ENCODE measurements at regions not wholly inside any gene's neighbourhood (a gene's known extent, or its start where the extent isn't known, plus 50 kb on each side); places are given as distances from the start of the nearest gene placed in this dataset.
"Not testable (repeated sequence)": the region's sequence is repeated elsewhere in the genome, so short reads cannot be mapped to it uniquely, and the experiment has no call there.

DNA sequence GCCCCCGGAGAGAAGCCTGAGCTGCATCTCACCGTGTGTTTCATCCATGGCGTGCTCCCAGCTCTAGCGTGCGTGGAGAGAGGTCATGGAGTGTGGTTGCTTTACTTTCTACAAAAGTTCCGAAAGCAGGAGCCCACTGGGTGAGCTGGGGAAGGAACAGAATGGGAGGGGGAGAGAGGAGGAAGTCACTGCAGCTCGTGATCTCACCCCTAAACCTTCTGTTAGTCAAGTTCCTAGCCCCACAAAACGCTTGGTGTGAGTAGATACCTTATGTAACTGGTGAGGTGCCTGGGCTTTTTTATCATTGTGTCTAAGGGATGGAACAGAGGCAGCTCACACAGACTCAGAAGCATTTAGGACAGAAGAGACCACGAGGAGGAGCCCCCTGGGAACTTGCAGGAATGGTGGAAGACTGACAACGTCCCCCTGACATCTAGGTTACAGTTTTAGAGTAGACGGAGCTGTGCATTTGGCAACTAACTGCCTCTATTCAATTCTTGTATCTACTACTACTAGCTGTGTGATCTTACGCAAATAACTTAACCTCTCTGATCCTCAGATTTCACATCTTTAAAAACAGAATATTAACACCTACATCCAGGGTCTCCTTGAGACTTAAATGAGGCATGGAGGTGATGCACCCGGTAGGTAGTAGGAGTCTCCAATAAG lies 123.3 kb downstream of the ARL4C start:
- DNase-seq: no peak

- DNase-seq: peak in 1 of 2 experiments; percentile 49
Measured at GRCh38 chr2:234373060-234373459, 123.8 kb downstream of the ARL4C start.

DNA sequence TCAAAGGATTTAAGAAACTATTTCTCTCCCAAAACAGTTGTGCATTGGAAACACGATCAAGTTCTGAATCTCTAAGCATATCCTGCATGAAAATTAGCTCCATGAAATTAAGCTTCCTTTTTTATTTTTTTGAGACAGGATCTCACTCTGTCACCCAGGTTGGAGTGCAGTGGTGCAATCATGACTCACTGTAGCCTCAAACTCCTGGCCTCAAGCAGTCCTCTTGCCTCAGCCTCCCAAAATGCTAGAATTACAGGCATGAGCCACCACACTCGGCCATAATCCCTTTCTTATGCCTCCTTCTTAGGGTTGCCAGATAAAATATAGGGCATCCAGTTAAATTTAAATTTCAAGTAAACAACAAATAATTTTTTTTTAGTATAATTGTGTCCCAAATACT lies 124.4 kb downstream of the ARL4C start:
- DNase-seq: no peak

DNA sequence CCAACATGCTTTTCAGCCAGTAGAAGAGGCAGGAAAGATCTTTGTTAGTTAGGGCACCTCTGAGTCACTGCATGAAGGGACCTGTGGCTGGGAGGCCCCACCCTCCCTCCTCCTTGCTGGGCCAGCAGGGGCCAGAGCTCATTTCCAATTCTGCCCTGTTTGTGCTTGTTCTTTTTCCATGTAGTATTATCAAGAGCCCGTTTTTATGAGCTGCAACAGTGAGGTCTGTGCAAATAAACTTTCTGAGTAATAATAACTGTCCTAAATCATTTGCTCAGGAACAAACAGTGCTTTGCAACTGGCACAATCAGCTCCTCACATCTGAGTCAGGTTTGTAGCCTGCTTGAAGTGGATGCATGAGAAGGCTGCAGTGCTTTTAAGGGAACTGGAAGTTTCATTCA lies 128.0 kb downstream of the ARL4C start:
- peak; percentile 25 to 47 for DNase-seq

DNA sequence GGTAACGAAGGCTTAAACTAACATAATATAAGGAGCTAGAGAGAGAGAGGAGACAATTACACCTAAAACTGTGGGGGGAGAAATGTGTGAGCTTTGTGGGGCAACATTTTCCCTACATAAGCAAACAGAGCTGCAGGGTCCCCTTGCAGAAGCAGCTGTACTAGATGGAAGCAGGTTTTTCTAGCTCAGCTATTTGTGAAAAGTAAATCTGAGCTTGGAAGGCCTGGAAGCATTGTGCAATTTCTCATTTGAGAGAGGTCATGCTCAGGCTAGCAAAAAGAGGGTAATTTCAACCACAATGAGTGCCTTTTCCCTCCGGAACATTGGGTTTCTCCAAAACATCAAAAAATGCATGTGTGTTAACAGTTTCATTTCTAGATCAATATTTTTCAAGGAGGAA lies 130.0 kb downstream of the ARL4C start:
- DNase-seq: no peak

DNA sequence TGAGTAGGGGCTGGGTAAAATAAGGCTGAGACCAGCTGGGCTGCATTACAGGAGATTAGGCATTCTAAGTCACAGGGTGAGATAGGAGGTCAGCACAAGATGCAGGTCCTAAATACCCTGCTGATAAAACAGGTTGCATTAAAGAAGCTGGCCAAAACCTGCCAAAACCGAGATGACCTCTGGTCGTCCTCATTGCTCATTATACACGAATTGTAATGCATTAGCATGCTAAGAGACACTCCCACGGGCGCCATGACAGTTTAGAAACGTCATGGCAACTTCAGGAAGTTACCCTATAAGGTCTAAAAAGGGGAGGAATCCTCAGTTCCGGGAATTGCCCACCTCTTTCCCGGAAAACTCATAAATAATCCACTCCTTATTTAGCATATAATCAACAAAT lies 132.2 kb downstream of the ARL4C start:
- DNase-seq: no peak

- DNase-seq: no peak
Measured at GRCh38 chr2:234363647-234364294, 133.1 kb downstream of the ARL4C start.

DNA sequence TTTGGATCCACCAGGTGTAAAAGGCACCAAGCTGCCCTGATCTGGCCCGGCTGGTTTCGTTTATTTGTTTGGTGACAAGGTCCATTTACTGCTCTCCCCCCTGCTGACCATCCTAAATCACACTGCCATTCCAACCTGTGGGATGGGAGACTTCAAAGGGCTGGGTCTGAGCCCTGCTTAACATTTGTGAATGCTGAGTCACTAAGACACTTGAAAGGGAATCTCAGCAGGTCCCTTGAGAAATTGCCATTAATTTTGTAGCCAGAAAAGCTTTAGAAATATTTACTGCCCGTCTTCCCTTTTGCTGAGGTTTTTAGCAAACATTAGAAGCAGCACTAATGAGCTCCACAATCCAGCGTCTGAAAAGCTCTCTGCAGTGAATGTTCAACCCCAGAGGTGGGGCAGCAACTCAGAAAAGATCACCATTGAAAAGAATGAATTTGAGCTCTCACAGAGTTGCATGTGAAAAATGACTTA lies 133.8 kb downstream of the ARL4C start:
- no peak for DNase-seq

GRCh38 chr2:234360313-234360975 lies 136.4 kb downstream of the ARL4C start:
- DNase-seq: not testable (repeated sequence)

GRCh38 chr2:234357666-234358065 lies 139.2 kb downstream of the ARL4C start:
- no peak for DNase-seq

DNA sequence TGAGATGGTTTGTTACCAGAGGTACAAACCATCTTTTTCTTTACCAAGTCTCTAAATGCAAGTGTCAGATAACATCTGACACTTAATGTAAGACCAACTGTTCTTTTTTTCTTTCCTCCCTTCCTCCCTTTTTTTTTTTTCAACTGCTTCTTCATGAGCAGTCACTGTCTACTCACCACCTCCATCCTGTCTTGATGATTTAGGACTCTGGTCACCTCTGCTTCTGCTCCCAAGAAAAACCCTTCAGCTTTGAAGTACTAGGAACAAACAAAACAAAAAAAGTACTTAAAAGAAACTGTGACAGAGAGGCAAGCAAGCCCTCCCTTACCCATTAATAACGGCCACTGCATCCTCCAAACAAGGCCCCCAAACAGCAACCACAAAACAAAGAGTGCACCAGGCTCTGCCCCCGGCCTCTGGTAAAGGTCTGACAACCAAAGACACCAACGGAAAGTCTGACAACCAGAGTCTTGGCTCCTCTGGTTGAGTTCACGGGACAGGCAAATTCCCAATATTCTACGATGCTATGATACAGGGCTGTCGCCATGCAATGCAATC lies 141.0 kb downstream of the ARL4C start:
- no peak for DNase-seq

- no peak for DNase-seq
Measured at GRCh38 chr2:234355021-234355720, 141.7 kb downstream of the ARL4C start.

- no peak for DNase-seq
Measured at GRCh38 chr2:234352270-234352669, 144.6 kb downstream of the ARL4C start.

DNA sequence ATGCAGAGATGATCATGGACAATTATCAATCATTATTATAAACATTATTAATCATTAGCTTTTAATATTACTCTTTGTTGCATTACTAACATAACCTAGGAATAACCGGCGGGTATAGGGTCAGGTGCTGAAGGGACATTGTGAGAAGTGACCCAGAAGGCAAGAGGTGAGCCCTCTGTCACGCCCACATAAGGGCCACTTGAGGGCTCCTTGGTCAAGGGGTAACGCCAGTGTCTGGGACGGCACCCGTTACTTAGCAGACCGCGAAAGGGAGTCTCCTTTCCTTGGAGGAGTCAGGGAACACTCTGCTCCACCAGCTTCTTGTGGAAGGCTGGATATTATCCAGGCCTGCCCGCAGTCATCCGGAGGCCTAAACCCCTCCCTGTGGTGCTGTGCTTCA lies 145.0 kb downstream of the ARL4C start:
- DNase-seq: not testable (repeated sequence)

GRCh38 chr2:234348081-234348480 lies 148.8 kb downstream of the ARL4C start:
- DNase-seq: no peak

GRCh38 chr2:234345921-234346320 lies 151.0 kb downstream of the ARL4C start:
- DNase-seq: no peak

DNA sequence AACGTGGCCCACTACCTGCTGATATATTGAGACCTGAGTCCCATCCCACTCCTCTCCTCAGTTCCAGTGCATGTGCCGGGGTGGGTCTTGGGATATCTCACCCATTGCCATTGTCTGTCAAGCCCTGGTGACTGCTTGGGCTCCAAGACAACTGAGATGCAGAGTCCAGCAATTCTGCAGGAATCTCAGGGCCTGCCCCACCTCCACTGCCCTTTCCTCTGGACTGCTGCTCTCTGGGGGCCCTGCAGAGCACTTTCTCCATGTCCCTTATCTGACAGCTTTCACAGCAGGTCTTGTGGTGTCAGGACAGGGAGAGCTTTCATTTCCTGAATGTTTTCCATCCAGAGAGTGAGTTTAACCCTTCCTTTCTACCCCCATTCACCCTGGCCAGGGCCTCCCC lies 152.9 kb downstream of the ARL4C start:
- DNase-seq: no peak

DNA sequence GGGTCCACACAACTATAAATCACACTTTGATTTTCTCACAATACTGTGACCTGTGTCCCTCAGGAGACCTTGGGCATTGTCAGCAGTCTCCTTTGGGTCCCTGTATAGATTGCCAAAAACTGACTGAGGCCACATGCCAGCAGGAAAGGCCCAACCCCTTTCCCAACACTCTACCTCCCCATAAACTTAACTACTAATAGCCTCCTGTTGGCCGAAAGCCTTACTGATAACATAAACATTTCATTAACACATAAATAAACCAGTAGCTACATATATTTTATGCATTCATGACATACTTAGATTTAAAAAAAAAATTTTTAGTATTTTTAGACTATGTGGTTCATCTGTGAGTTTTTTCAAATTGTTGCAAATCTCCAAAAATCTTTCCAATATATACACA lies 153.5 kb downstream of the ARL4C start:
- DNase-seq: no peak

DNA sequence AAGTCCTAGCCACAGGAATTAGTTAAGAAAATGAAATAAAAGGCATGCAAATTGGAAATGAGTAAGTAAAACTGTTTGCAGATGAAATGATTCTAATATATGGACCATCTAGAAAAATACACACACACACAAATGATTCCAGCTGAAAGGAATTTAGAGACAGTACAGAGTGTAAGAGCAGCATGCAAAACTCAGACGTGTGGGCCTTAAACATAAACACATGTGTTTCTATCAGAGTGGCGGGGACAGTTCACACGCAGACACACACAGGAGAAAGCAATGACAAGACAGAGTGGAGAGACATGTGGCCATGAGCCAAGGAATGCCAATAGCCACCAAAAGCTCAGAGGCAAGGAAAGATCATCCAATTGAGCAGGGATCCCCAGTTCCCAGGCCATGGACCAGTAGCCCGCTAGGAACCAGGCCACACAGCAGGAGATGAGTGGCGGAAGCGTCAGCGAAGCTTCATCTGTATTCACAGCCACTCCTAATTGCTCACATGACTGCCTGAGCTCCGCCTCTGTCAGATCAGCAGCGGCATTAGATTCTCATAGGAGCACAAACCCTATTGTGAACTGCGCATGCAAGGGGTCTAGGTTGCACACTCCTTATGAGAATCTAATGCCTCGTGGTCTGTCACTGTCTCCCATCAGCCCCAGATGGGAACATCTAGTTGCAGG lies 155.4 kb downstream of the ARL4C start:
- DNase-seq: no peak

DNA sequence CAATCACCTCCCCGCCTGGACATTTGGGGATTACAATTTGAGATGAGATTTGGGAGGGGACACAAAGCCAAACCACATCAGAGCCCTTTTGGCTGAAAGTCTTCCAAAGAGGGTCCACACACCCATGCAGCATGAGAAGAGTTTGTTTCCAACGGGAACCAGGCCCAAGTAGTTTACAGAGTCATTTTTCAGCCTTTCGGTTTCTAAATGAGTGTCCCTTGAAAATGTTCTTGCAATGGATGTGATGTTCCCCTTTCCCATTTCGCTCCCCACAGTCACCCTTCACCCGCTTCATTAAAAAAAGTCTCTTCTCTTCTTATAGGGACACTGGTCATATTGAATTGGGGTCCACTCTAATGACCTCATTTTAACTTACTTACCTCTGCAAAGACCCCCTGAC lies 157.4 kb downstream of the ARL4C start:
- no peak for DNase-seq

DNA sequence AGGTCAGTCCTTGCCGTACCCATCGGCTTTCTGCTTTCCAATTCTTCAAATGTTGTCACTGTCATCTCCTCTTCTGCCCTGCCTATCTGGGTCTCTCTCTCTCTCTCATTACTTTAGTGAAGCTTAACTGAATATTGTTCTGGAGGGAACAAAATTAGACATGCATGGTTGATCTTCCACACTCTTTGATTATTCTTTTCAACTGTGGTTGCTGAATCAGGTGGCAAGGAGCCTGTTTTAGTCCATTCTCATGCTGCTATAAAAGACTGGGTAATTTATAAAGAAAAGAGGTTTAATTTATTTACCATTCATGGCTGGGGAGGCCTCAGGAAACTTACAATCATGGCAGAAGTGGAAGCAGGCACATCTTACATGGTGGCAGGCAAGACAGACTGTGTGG lies 157.9 kb downstream of the ARL4C start:
- no peak for DNase-seq

DNA sequence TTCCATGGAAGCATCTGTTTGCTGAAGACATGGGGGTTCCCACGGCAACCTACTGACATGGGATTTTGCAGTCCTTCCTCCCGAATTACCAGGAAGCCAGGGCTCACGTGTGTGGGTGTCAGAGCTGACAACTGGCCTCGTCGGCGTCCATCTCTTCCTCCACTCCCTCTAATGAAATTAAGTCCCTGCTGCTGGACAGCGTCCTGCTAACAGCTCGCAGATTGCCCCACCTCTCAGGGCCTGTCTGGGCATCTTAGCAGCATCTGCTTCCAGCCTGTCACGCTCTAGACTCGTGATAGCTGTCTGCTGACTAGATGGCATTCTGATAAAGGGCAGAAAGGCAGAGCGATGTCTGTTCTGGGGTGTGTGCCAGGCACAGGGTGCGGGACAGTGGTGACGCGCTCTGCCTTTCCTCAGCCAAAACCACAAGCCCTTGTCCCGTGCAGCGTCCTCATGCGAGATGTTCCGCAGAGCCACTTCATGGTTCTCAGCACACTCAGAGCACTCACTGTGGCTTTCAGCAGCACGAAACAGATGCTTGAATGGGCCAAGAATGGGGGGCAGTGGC lies 161.1 kb downstream of the ARL4C start:
- peak; percentile 7 to 43 for DNase-seq
